ENCODE measurements at regions not wholly inside any gene's neighbourhood (a gene's known extent, or its start where the extent isn't known, plus 50 kb on each side); places are given as distances from the start of the nearest gene placed in this dataset.

- TF ChIP-seq CTCF (conservative IDR thresholded peaks at IDR 0.05; ENCODE audit: low read length) (no peak), EZH2phosphoT487 (IDR thresholded peaks at IDR 0.05; ENCODE audit: borderline replicate concordance) (no peak)
Measured at GRCh38 chr2:62307469-62308389, 111.8 kb downstream of the B3GNT2 start.

Measured in Loucy (cell line).